Endothelial cell of umbilical vein (primary cell): ENCODE measurements at regions not wholly inside any gene's neighbourhood (a gene's known extent, or its start where the extent isn't known, plus 50 kb on each side); places are given as distances from the start of the nearest gene placed in this dataset.

ENCODE experiments used
- BruUV-seq: library from RNA; stranded (reverse); fragments of 400-500 nt; replicated peaks from 2 replicates; lab custom pipeline; 2021; lab: Mats Ljungman, UMichigan
- CTCF ChIA-PET: fragments of 300-600, 350-600 bp; sonication (Branson Sonifier 250); formaldehyde crosslinking; loops from one replicate; lab custom pipeline; 2021; ENCODE audit warnings: antibody characterized with exemption, inconsistent platforms; lab: Charles Lee
- POLR2A ChIA-PET: fragments of 300-600, 350-600 bp; sonication (Branson Sonifier 250); formaldehyde crosslinking; loops from one replicate; lab custom pipeline; 2021; ENCODE audit warnings: antibody characterized with exemption, inconsistent platforms; lab: Charles Lee
- DNase-seq: peaks from one replicate; pipeline ENCODE4 v3.0.0-alpha.2; 2011; ENCODE audit warnings: low read depth, low spot score
- FAIRE-seq: peaks from 2 replicates; lab custom pipeline; 2011; peaks lifted over from hg19 to GRCh38; lab: Jason Lieb, UNC
- H2AFZ ChIP-seq: 2 replicates; pipeline ENCODE4 v1.6.0; 2012; ENCODE audit warnings: low read depth, low read length, control low read depth, inconsistent platforms
- H3K27ac ChIP-seq: 2 replicates; pipeline ENCODE4 v1.5.1; 2011; ENCODE audit warnings: low read depth, mild to moderate bottlenecking, control low read depth, low read length, moderate library complexity; ENCODE audit not compliant: insufficient read depth
- H3K27me3 ChIP-seq, 2 experiments: 2 replicates each; pipeline versions ENCODE4 v1.6.0 to v1.6.1; 2011; ENCODE audit warnings: low read length in 2 of 2, mixed read lengths in 1 of 2; ENCODE audit not compliant: control insufficient read depth in 2 of 2, insufficient read depth in 2 of 2
- H3K36me3 ChIP-seq, 2 experiments: 2 replicates in 1 of 2; 3 replicates in 1 of 2; pipeline ENCODE4 v1.5.1; 2011; ENCODE audit warnings: low read length in 2 of 2, mild to moderate bottlenecking in 1 of 2, moderate library complexity in 1 of 2; ENCODE audit not compliant: control insufficient read depth in 2 of 2, insufficient read depth in 2 of 2; ENCODE audit errors: extremely low read depth in 1 of 2
- H3K4me1 ChIP-seq: 3 replicates; pipeline ENCODE4 v1.5.1; 2011; ENCODE audit warnings: mild to moderate bottlenecking, low read length; ENCODE audit not compliant: control insufficient read depth, insufficient read depth; ENCODE audit errors: extremely low read depth
- H3K4me2 ChIP-seq: 2 replicates; pipeline ENCODE4 v1.6.1; 2011; ENCODE audit warnings: low read length, control low read depth, mixed read lengths; ENCODE audit not compliant: insufficient read depth
- H3K4me3 ChIP-seq, 3 experiments: fragments of 200-600 bp in 1 of 3; sonication (generic), shearing (Covaris generic) in 1 of 3; replicated peaks in 1 of 3; 2 replicates each; pipeline ENCODE4 v1.5.1; 2011 to 2016; ENCODE audit warnings: control low read depth in 3 of 3, low read length in 3 of 3, mild to moderate bottlenecking in 2 of 3, inconsistent platforms in 1 of 3, low read depth in 1 of 3, moderate library complexity in 1 of 3; ENCODE audit not compliant: insufficient read depth in 1 of 3
- H3K79me2 ChIP-seq: 2 replicates; pipeline ENCODE4 v1.6.0; 2012; ENCODE audit warnings: low read length, inconsistent platforms; ENCODE audit not compliant: control insufficient read depth, insufficient read depth
- H3K9ac ChIP-seq: replicated peaks from 2 replicates; pipeline ENCODE3; 2011; ENCODE audit warnings: low read length, control low read depth; ENCODE audit not compliant: insufficient read depth; ENCODE audit errors: extremely low read depth
- H3K9me1 ChIP-seq: replicated peaks from 3 replicates; pipeline ENCODE4 v1.6.0; 2011; ENCODE audit warnings: mild to moderate bottlenecking, low read length; ENCODE audit not compliant: control insufficient read depth, insufficient read depth; ENCODE audit errors: extremely low read depth
- H3K9me3 ChIP-seq: replicated peaks from 2 replicates; pipeline ENCODE4 v1.5.1; 2012; ENCODE audit warnings: low read length, inconsistent platforms; ENCODE audit not compliant: control insufficient read depth, insufficient read depth
- H4K20me1 ChIP-seq: replicated peaks from 2 replicates; pipeline ENCODE3; 2011; ENCODE audit warnings: mild to moderate bottlenecking, low read length; ENCODE audit not compliant: control insufficient read depth, insufficient read depth; ENCODE audit errors: extremely low read depth
- EZH2 ChIP-seq: IDR thresholded peaks from 2 replicates; pipeline ENCODE4 v1.6.1; 2012; ENCODE audit warnings: borderline replicate concordance, low read depth, mild to moderate bottlenecking, moderate library complexity, low read length, inconsistent platforms; ENCODE audit not compliant: severe bottlenecking
- FOS ChIP-seq: IDR thresholded peaks from 2 replicates; pipeline ENCODE4 v1.6.1; 2011; ENCODE audit warnings: mild to moderate bottlenecking, low read length, moderate library complexity, borderline replicate concordance; ENCODE audit not compliant: insufficient read depth
- GATA2 ChIP-seq: IDR thresholded peaks from 2 replicates; pipeline ENCODE4 v1.7.0; 2011; ENCODE audit warnings: low read depth, mild to moderate bottlenecking, moderate library complexity, mixed read lengths, low read length; ENCODE audit not compliant: insufficient read length, insufficient read depth
- JUN ChIP-seq: IDR thresholded peaks from 2 replicates; pipeline ENCODE4 v1.6.1; 2011; ENCODE audit warnings: borderline replicate concordance, low read depth; ENCODE audit not compliant: insufficient read length, insufficient read depth
- MAX ChIP-seq: IDR thresholded peaks from 2 replicates; pipeline ENCODE4 v1.6.1; 2011; ENCODE audit not compliant: insufficient read depth, insufficient read length
- MYC ChIP-seq: IDR thresholded peaks from one replicate; pipeline ENCODE4 v1.6.1; 2011; ENCODE audit warnings: mild to moderate bottlenecking, low read depth, low read length
- POLR2A ChIP-seq: IDR thresholded peaks from 2 replicates; pipeline ENCODE4 v1.6.1; 2012; ENCODE audit warnings: low read depth, mild to moderate bottlenecking, control low read depth, low read length
- POLR2AphosphoS5 ChIP-seq: IDR thresholded peaks from 2 replicates; pipeline ENCODE4 v1.6.1; 2012; ENCODE audit warnings: low read depth, mild to moderate bottlenecking, control low read depth, low read length, moderate library complexity; ENCODE audit not compliant: insufficient read depth
- dilution Hi-C: fragments of 300-500 bp; cut with MboI; formaldehyde crosslinking; loops from one replicate; pipeline ENCODE4 v1.15.0; 2019; ENCODE audit warnings: low sequenced_read_pairs; ENCODE audit not compliant: extremely low pct_ligation_motif_present
- intact Hi-C: fragments of 100-400 bp; cut with micrococcal nuclease; formaldehyde crosslinking; loops from one replicate; pipeline ENCODE4 v1.10.0; 2022
- TF ChIP-seq, protein P1 (sequence below), 2 donors: IDR thresholded peaks; 1 replicate in 1 of 2; 2 replicates in 1 of 2; pipeline ENCODE4 v1.5.1; 2011; ENCODE audit warnings: low read length in 2 of 2, mild to moderate bottlenecking in 2 of 2, moderate library complexity in 2 of 2, control low read depth in 1 of 2, inconsistent platforms in 1 of 2, low read depth in 1 of 2; ENCODE audit not compliant: insufficient read depth in 1 of 2; ENCODE audit errors: extremely low read depth in 1 of 2

GRCh38 chr18:75156831-75157230 lies 52.1 kb downstream of the PTGR3 start:
- Histone ChIP-seq H3K9ac (no peak overlapping the region), H3K27me3 (peaks cover 0 to 3% of the 10 kb centered on the region in 2 experiments), H3K9me3 (no peaks in the 10 kb centered on the region), H2AFZ (no peak overlapping the region), H3K36me3 (no peaks in the 10 kb centered on the region), H3K4me2 (no peak overlapping the region), H3K4me1 (no peaks in the 10 kb centered on the region), H3K4me3 (no peak overlapping the region), H3K9me1 (no peaks in the 10 kb centered on the region), H3K79me2 (no peaks in the 10 kb centered on the region), H4K20me1 (no peaks in the 10 kb centered on the region), H3K27ac (no peak overlapping the region)
- POLR2A ChIA-PET, result no interaction called here
- dilution Hi-C loops (no loop called here), intact Hi-C loops (no loop called here)
- CTCF ChIA-PET, result no interaction called here
- no peak for FAIRE-seq
- no peak for DNase-seq
- TF ChIP-seq POLR2AphosphoS5 (no peak), MYC (no peak), MAX (no peak), FOS (no peak), JUN (no peak), EZH2 (no peak), GATA2 (no peak), POLR2A (no peak)
- TF ChIP-seq, protein P1, sequence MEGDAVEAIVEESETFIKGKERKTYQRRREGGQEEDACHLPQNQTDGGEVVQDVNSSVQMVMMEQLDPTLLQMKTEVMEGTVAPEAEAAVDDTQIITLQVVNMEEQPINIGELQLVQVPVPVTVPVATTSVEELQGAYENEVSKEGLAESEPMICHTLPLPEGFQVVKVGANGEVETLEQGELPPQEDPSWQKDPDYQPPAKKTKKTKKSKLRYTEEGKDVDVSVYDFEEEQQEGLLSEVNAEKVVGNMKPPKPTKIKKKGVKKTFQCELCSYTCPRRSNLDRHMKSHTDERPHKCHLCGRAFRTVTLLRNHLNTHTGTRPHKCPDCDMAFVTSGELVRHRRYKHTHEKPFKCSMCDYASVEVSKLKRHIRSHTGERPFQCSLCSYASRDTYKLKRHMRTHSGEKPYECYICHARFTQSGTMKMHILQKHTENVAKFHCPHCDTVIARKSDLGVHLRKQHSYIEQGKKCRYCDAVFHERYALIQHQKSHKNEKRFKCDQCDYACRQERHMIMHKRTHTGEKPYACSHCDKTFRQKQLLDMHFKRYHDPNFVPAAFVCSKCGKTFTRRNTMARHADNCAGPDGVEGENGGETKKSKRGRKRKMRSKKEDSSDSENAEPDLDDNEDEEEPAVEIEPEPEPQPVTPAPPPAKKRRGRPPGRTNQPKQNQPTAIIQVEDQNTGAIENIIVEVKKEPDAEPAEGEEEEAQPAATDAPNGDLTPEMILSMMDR (IDR thresholded peaks at IDR 0.05; ENCODE audit: extremely low read depth in 1 of 2, insufficient read depth in 1 of 2, low read depth in 1 of 2, low read length in 2 of 2), result no peak
- BruUV-seq, result no TSS peak
